Activated B cell treated with CpG ODN at 0.5 μM for 24 hours (primary cell): ENCODE measurements at regions not wholly inside any gene's neighbourhood (a gene's known extent, or its start where the extent isn't known, plus 50 kb on each side); places are given as distances from the start of the nearest gene placed in this dataset.
"Not testable (repeated sequence)": the region's sequence is repeated elsewhere in the genome, so short reads cannot be mapped to it uniquely, and the experiment has no call there.

Source experiments
- ATAC-seq: fragments of 200-7000 bp; cut with Tn5 transposase; one replicate; pipeline ENCODE4 v1.10.0; 2021; ENCODE audit warnings: low read depth, mild to moderate bottlenecking, moderate library complexity
- CTCF ChIA-PET: fragments of 350-600 bp; sonication (Branson Sonifier 250); formaldehyde crosslinking; loops from one replicate; lab custom pipeline; 2021; ENCODE audit warnings: antibody characterized with exemption; lab: Charles Lee
- POLR2A ChIA-PET: fragments of 350-600 bp; sonication (Branson Sonifier 250); formaldehyde crosslinking; loops from one replicate; lab custom pipeline; 2021; ENCODE audit warnings: antibody characterized with exemption; lab: Charles Lee
- DNase-seq: peaks from one replicate; pipeline ENCODE4 v3.0.0; 2022
- H3K27ac Mint-ChIP-seq: one replicate; pipeline ENCODE4 v1.8.0; 2020; ENCODE audit warnings: mixed read lengths
- H3K27me3 Mint-ChIP-seq: one replicate; pipeline ENCODE4 v1.8.0; 2021; ENCODE audit warnings: mixed read lengths
- H3K36me3 Mint-ChIP-seq: one replicate; pipeline ENCODE4 v1.8.0; 2021; ENCODE audit warnings: low read depth, mixed read lengths
- H3K4me1 Mint-ChIP-seq: one replicate; pipeline ENCODE4 v1.8.0; 2021; ENCODE audit warnings: mixed read lengths
- H3K4me3 Mint-ChIP-seq: one replicate; pipeline ENCODE4 v1.8.0; 2020; ENCODE audit warnings: mild to moderate bottlenecking, mixed read lengths
- H3K9me3 Mint-ChIP-seq: one replicate; pipeline ENCODE4 v1.8.0; 2020; ENCODE audit warnings: mixed read lengths
- intact Hi-C: fragments of 100-400 bp; cut with micrococcal nuclease; formaldehyde crosslinking; loops from one replicate; pipeline ENCODE4 v1.15.1; 2024
- TF ChIP-seq, protein P1 (sequence below): fragments of 200-600 bp; IDR thresholded peaks from one replicate; pipeline ENCODE4 v1.8.0; 2022; ENCODE audit warnings: antibody characterized with exemption, mild to moderate bottlenecking

DNA sequence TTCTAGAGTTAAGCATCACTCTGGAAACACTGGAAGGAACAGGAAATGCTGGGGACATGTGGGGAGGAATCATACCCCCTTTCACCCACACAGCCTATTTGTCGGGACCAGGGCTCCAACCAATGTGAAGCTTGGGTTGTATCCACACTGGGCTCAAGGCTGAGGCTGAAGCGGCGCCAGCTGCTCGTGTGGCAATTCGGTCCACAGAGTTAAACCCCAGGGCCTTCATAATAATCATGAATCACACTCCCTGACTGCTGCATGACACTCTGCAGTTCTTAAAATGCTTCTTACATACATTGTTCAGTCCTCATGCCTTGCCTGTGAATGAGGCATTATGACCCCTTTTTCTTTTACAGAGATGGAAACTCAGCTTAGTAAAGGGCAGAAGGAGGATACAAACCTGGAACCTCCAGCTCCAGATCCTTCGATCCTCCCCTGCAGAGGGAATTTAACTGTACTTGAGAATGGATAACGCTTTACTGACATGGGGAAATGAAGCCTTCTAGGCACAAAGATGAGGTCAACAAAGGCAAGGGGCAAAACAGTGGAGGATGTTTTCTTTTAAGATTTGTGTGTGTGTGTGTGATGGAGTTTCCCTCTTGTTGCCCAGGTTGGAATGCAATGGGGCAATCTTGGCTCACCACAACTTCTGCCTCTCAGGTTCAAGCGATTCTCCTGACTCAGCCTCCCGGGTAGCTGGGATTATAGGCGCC is 72.7 kb downstream of the SOX9 start:
- H3K9me3 Mint-ChIP-seq = peaks cover 2% of the 10 kb centered on the region
- no peak overlapping the region for H3K27ac Mint-ChIP-seq
- no peak for DNase-seq

DNA sequence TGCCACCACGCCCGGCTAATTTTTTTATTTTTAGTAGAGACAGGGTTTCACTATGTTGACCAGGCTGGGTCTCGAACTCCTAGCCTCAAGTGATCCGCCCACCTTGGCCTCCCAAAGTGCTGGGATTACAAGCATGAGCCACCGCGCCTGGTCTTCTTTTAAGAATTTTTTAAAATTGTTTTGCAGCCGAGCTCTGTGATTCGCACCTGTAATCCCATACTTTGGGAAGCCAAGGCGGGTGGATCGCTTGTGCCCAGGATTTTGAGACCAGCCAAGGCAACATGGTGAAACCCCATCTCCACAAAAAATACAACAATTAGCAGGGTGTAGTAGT is 73.3 kb downstream of the SOX9 start:
- H3K4me1 Mint-ChIP-seq, H3K36me3 Mint-ChIP-seq, H3K9me3 Mint-ChIP-seq, ATAC-seq, CTCF ChIA-PET, intact Hi-C loops, POLR2A ChIA-PET, H3K27ac Mint-ChIP-seq, H3K27me3 Mint-ChIP-seq, DNase-seq, H3K4me3 Mint-ChIP-seq: not testable (repeated sequence)

More for the DNA sequence above, 72.7 kb downstream of the SOX9 start:
- TF ChIP-seq, protein P1, sequence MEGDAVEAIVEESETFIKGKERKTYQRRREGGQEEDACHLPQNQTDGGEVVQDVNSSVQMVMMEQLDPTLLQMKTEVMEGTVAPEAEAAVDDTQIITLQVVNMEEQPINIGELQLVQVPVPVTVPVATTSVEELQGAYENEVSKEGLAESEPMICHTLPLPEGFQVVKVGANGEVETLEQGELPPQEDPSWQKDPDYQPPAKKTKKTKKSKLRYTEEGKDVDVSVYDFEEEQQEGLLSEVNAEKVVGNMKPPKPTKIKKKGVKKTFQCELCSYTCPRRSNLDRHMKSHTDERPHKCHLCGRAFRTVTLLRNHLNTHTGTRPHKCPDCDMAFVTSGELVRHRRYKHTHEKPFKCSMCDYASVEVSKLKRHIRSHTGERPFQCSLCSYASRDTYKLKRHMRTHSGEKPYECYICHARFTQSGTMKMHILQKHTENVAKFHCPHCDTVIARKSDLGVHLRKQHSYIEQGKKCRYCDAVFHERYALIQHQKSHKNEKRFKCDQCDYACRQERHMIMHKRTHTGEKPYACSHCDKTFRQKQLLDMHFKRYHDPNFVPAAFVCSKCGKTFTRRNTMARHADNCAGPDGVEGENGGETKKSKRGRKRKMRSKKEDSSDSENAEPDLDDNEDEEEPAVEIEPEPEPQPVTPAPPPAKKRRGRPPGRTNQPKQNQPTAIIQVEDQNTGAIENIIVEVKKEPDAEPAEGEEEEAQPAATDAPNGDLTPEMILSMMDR = no peak
- no peaks in the 10 kb centered on the region for H3K27me3 Mint-ChIP-seq
- no peak overlapping the region for H3K4me3 Mint-ChIP-seq
- intact Hi-C loops = no loop called here
- ATAC-seq = no peak
- POLR2A ChIA-PET = no interaction called here
- no peaks in the 10 kb centered on the region for H3K4me1 Mint-ChIP-seq
- CTCF ChIA-PET = no interaction called here
- H3K36me3 Mint-ChIP-seq = no peaks in the 10 kb centered on the region

DNA sequence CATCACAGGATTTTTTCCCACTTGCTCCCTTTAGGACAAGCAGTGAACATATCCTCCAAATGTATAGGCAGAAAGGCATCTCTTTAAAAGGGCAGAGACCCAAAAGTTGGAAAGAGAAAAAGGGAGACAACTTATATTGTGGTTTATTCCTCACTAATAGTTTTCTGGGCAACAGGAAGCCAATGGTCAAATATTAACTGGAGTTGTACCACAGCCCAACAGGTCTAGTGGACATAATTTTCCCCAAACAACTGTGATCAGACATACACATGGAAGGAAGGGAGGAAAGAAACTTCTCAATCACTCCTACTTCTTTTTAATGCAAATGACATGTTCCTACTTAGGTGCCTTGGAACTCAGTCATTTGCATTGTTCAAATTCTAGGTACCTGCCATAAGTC is 78.4 kb downstream of the SOX9 start:
- ChIA-PET CTCF (no interaction called here), POLR2A (no interaction called here)
- H3K27me3 Mint-ChIP-seq = peaks cover 2% of the 10 kb centered on the region
- TF ChIP-seq, protein P1 = no peak
- no peak overlapping the region for H3K27ac Mint-ChIP-seq
- intact Hi-C loops = no loop called here
- H3K36me3 Mint-ChIP-seq = no peaks in the 10 kb centered on the region
- ATAC-seq (no peak), DNase-seq (no peak)
- no peaks in the 10 kb centered on the region for H3K4me1 Mint-ChIP-seq
- H3K9me3 Mint-ChIP-seq = peaks cover 2% of the 10 kb centered on the region
- no peak overlapping the region for H3K4me3 Mint-ChIP-seq

DNA sequence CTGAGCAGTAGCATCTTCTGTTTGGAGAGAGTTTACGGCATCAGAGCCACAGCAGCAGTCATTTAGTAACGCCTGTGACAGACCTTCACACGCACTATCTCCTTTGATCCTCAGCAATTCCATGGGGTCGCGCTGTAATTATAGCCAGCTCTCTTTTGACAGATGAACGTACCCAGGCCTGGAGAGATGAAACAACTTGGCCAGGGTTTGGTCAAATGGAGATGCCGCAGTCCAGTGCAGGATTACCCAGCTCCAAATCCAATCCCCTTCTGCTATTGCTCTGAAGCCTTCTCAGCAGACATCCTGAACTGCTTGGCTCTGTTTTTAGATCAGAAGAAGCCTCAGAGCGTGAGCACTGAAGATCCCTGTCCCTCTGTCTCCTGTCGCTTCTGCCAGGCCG is 83.9 kb downstream of the SOX9 start:
- Mint-ChIP-seq H3K36me3 (no peaks in the 10 kb centered on the region), H3K4me3 (no peak overlapping the region), H3K4me1 (no peaks in the 10 kb centered on the region), H3K27me3 (peaks cover 4% of the 10 kb centered on the region), H3K9me3 (no peaks in the 10 kb centered on the region), H3K27ac (no peak overlapping the region)
- ChIA-PET POLR2A (no interaction called here), CTCF (no interaction called here)
- intact Hi-C loops = no loop called here
- ATAC-seq (no peak), DNase-seq (no peak)
- TF ChIP-seq, protein P1 = no peak

DNA sequence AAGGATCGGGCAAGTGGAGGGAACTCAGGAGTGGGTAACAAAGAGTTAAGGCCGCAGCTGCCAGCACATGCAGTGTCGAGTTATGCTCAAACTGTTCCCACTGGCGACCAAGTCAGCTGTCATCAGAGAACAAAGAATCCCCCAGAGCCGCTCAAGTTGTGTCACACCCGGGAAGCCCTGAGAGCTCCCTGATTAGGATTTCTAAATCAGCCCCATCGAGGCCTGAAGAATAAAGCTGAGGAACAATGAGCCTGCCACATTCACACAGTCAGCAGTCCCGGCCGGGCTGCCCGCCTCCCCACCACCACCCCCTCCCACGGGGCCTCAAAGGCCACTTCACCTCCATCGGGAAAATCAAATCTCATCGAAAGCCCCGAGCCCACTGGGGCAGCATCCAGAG is 84.5 kb downstream of the SOX9 start:
- Mint-ChIP-seq H3K36me3 (no peaks in the 10 kb centered on the region), H3K27ac (no peak overlapping the region), H3K27me3 (peaks cover 4% of the 10 kb centered on the region), H3K4me1 (no peaks in the 10 kb centered on the region), H3K9me3 (no peaks in the 10 kb centered on the region), H3K4me3 (no peak overlapping the region)
- DNase-seq (no peak), ATAC-seq (no peak)
- ChIA-PET CTCF (no interaction called here), POLR2A (no interaction called here)
- TF ChIP-seq, protein P1 = no peak
- intact Hi-C loops = no loop called here

DNA sequence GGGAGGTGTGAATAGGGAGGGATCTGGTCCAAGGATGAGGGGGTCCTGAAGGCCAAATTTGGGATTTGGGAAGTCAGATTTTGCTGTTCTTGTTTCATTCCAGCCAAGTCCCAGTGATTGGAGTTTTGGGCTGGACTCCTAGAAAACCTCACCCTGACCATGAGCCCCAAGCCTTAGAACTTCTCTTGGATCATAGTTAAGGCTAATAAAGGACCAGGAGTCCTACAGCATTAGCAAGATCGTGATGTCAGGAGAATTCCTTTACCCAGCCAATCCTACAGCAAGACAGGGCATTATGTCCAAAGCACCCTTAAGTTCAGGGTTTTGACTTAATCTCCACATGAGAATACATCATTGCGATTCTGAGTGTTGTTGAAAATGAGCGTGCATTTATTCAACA is 85.0 kb downstream of the SOX9 start:
- no peak for ATAC-seq
- Mint-ChIP-seq H3K4me3 (no peak overlapping the region), H3K36me3 (no peaks in the 10 kb centered on the region), H3K9me3 (no peaks in the 10 kb centered on the region), H3K4me1 (no peaks in the 10 kb centered on the region), H3K27me3 (peaks cover 4% of the 10 kb centered on the region), H3K27ac (no peak overlapping the region)
- TF ChIP-seq, protein P1 = no peak
- intact Hi-C loops = no loop called here
- no peak for DNase-seq
- CTCF ChIA-PET = no interaction called here
- POLR2A ChIA-PET = no interaction called here
